ENCODE measurements at regions not wholly inside any gene's neighbourhood (a gene's known extent, or its start where the extent isn't known, plus 50 kb on each side); places are given as distances from the start of the nearest gene placed in this dataset.

GRCh38 chr4:116755051-116755450 lies 330.3 kb downstream of the TRAM1L1 start:
- intact Hi-C loops (cut with DNase I; ENCODE audit: low total_unique reads): no loop called here
- Histone ChIP-seq H3K4me3 (no peak overlapping the region), H3K27me3 (no peaks in the 10 kb centered on the region), H3K27ac (no peak overlapping the region), H3K9me3 (no peaks in the 10 kb centered on the region), H3K4me1 (no peaks in the 10 kb centered on the region), H3K36me3 (no peaks in the 10 kb centered on the region)
- no peak for DNase-seq
- 31 to 97% (median 90%) methylated on average over 1 of the region's 1 CpG for WGBS, 5 donors
- TF ChIP-seq, protein P1, sequence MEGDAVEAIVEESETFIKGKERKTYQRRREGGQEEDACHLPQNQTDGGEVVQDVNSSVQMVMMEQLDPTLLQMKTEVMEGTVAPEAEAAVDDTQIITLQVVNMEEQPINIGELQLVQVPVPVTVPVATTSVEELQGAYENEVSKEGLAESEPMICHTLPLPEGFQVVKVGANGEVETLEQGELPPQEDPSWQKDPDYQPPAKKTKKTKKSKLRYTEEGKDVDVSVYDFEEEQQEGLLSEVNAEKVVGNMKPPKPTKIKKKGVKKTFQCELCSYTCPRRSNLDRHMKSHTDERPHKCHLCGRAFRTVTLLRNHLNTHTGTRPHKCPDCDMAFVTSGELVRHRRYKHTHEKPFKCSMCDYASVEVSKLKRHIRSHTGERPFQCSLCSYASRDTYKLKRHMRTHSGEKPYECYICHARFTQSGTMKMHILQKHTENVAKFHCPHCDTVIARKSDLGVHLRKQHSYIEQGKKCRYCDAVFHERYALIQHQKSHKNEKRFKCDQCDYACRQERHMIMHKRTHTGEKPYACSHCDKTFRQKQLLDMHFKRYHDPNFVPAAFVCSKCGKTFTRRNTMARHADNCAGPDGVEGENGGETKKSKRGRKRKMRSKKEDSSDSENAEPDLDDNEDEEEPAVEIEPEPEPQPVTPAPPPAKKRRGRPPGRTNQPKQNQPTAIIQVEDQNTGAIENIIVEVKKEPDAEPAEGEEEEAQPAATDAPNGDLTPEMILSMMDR (IDR thresholded peaks at IDR 0.05): no peak
- no peak for TF ChIP-seq EP300 (IDR thresholded peaks at IDR 0.05)
- TF ChIP-seq POLR2AphosphoS5 (IDR thresholded peaks at IDR 0.05): no peak
- no peak for TF ChIP-seq POLR2A (IDR thresholded peaks at IDR 0.05)

DNA sequence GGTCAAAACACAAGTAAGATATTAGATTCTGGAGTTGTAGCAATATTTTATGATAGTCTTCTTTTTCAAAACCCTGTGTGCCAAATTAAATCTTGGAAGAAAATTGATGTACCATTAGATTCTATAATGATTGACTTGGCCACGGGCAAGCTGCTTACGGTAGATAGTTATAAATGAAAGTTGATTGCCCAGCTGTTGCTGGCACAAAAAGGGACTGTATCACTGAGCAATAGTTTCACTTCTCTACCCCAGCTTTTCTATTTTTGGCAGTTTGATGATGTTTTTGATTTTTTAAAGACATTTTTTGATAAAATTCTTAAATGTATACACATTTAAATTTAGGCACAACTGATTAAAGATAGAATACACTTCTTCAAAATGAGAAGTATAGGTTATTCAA lies 333.3 kb downstream of the TRAM1L1 start:
- DNase-seq: no peak
- Histone ChIP-seq H3K4me3 (no peak overlapping the region), H3K27me3 (no peaks in the 10 kb centered on the region), H3K4me1 (no peaks in the 10 kb centered on the region), H3K27ac (no peak overlapping the region), H3K36me3 (no peaks in the 10 kb centered on the region), H3K9me3 (no peaks in the 10 kb centered on the region)
- intact Hi-C loops (cut with DNase I; ENCODE audit: low total_unique reads): no loop called here
- 65 to 80% (median 76%) methylated on average over 2 of the region's 2 CpGs for WGBS, 5 donors
- no peak for TF ChIP-seq EP300 (IDR thresholded peaks at IDR 0.05)
- TF ChIP-seq POLR2A (IDR thresholded peaks at IDR 0.05): no peak
- TF ChIP-seq, protein P1 (IDR thresholded peaks at IDR 0.05): no peak
- no peak for TF ChIP-seq POLR2AphosphoS5 (IDR thresholded peaks at IDR 0.05)

- DNase-seq: no peak
- Histone ChIP-seq H3K36me3 (no peaks in the 10 kb centered on the region), H3K27me3 (no peaks in the 10 kb centered on the region), H3K4me3 (no peak overlapping the region), H3K4me1 (no peaks in the 10 kb centered on the region), H3K9me3 (no peaks in the 10 kb centered on the region), H3K27ac (no peak overlapping the region)
- 65 to 100% (median 90%) methylated on average over 1 of the region's 1 CpG for WGBS, 5 donors
- TF ChIP-seq POLR2A (IDR thresholded peaks at IDR 0.05) (no peak), EP300 (IDR thresholded peaks at IDR 0.05) (no peak), POLR2AphosphoS5 (IDR thresholded peaks at IDR 0.05) (no peak)
- TF ChIP-seq, protein P1 (IDR thresholded peaks at IDR 0.05): no peak
- intact Hi-C loops (cut with DNase I; ENCODE audit: low total_unique reads): no loop called here
Measured at GRCh38 chr4:116736756-116737155, 348.6 kb downstream of the TRAM1L1 start.

- WGBS, 5 donors: 66 to 88% (median 74%) methylated on average over 2 of the region's 2 CpGs
- H3K4me3 ChIP-seq: no peak overlapping the region
- H3K4me1 ChIP-seq: no peaks in the 10 kb centered on the region
- TF ChIP-seq POLR2A (IDR thresholded peaks at IDR 0.05): no peak
- TF ChIP-seq, protein P1 (IDR thresholded peaks at IDR 0.05): no peak
- no peaks in the 10 kb centered on the region for H3K27me3 ChIP-seq
- DNase-seq: no peak
- H3K27ac ChIP-seq: no peak overlapping the region
- no peaks in the 10 kb centered on the region for H3K9me3 ChIP-seq
- intact Hi-C loops (cut with DNase I; ENCODE audit: low total_unique reads): no loop called here
- no peaks in the 10 kb centered on the region for H3K36me3 ChIP-seq
Measured at GRCh38 chr4:116734178-116734577, 351.2 kb downstream of the TRAM1L1 start.
